NCI-H2029 (cell line): ENCODE measurements at regions not wholly inside any gene's neighbourhood (a gene's known extent, or its start where the extent isn't known, plus 50 kb on each side); places are given as distances from the start of the nearest gene placed in this dataset.
"Not testable (repeated sequence)": the region's sequence is repeated elsewhere in the genome, so short reads cannot be mapped to it uniquely, and the experiment has no call there.

Experiments used
- DNase-seq: peaks from one replicate; lab custom pipeline; 2025; lab: John Stamatoyannopoulos, UW

DNA sequence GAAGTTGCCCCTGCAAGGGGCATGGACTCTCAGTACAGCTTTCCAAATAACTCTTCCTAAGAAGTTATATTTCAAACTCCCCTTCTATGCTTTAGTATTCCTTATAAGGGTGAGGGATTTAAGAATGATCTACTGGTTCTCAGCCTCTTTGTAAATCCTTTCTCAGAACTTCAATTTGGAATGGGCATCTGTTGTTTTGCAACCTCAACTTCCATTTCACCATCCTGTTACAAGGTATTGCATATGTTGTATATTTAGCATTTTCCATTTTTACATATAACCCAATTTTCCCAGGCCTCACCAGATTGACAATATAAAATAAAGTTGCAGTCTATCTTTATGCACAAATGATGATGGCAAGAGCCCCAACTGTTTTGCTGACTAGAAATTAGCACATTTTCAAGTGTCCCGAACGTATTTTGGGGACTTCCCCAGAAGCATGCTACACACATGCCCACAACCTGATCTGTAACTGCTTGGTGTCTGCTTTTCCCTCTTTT, 154.9 kb upstream of the CARMIL1 start:
- no peak for DNase-seq

DNA sequence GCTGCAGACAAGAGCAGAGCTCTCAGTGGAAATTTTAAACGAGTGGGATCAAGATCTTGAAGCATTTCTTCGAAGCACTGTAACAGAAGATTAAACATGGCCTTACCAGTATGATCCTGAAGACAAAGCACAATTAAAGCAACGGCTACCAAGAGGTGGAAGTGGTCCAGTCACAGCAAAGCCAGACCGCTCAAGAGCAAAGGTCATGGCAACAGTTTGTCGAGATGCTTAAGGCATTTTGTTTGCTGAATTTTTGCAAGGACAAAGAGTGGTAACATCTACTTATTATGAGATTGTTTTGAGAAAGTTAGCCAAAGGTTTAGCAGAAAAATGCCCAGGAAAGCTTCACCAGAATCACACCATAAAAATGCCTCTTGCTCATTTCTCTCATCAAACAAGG, 153.4 kb upstream of the CARMIL1 start:
- DNase-seq: no peak

DNA sequence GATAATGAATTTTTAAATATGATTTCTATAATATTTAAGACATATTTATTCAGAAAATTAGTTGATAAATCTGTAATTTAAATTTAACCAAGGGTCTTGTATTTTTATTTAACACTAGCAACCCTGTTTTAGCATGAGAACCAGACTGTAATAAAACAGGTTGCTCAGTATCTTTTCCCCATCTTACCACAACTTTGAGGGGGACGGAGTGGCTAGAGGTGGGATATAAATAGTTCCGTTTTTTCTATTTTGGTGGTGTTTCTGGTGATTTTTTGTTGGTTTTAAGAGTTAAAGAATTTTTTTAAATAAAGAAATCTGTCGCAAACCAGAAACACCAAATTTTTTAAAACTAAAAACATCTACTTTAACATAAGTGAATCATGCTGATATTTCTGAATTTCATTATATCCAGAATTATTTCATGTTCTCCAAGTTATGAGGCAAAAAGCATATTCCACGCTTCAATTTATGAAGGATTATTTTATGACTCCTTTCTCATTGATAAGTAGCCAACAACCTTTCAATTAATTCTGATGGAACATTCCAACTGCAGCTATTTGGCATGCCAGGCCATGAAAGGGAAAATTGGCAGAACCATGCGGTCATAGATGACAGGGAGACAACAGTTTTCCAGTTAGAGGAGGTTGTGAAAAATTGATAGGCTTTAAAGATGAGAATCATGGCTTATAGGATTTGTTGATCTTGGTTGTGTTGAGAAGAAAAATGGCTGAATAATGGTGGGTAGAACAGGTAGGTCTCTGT, 151.9 kb upstream of the CARMIL1 start:
- DNase-seq: no peak

GRCh38 chr6:25130518-25130917, 148.7 kb upstream of the CARMIL1 start:
- no peak for DNase-seq

GRCh38 chr6:25132934-25133333, 146.2 kb upstream of the CARMIL1 start:
- no peak for DNase-seq

GRCh38 chr6:25133568-25133967, 145.6 kb upstream of the CARMIL1 start:
- DNase-seq: no peak

- DNase-seq: peak; percentile 46
Observed at GRCh38 chr6:25136854-25137253, 142.3 kb upstream of the CARMIL1 start.

GRCh38 chr6:25137480-25137879, 141.7 kb upstream of the CARMIL1 start:
- no peak for DNase-seq

- no peak for DNase-seq
Observed at GRCh38 chr6:25137916-25138232, 141.3 kb upstream of the CARMIL1 start.

DNA sequence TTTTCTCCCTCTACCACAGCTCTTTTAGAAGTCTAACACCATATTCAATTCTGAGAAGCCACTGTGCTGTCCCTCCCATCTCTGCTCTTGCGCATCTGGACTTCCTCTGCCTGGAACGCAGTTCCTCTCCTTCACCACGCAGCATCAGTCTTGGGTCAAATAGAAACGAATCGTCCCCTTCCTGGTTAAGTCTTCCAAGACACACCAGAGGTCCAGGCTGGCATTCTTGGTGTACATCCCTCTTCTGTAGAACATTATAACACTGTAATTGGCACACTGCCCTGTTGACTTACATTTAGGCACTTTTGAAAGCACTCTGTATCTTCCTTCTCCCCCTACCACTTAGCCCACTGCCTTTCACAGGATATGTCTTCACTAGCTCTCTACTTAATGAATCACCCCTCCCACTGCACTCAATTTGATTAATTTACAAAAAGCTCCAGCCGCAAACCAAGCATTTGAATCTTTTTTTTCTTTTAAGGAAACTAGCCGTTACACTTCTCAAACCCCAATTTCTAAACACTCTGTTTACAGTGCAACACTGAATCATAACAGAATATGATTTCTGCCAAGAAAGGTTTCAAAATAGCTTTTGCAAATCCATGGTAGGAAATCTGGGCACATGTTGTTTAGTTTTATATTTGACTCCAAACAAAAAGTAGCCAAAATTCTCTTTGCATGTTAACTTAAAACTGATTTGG, 140.8 kb upstream of the CARMIL1 start:
- peak; percentile 52 for DNase-seq

DNA sequence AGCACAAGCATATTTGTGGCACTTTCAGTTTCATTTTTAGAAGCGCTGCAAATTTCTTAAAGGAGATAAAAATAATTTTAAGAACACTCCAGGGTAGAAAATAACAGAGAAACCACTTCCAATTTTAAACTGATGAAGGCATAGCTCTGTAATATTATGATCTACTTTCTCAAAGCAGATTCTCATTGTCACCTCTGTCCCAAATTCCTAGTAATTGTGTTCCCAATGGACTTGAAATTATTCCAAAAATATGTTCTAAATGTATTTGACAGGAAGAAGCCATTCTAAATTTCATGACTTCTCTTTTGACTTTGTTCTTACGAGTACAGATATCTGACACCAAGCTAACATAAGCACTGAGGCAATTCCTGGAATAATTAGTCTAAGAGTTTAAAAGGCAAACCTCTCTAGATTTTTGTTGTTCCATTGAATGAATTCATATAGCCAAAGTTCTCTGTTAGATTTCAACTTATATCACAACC, 140.2 kb upstream of the CARMIL1 start:
- no peak for DNase-seq

DNA sequence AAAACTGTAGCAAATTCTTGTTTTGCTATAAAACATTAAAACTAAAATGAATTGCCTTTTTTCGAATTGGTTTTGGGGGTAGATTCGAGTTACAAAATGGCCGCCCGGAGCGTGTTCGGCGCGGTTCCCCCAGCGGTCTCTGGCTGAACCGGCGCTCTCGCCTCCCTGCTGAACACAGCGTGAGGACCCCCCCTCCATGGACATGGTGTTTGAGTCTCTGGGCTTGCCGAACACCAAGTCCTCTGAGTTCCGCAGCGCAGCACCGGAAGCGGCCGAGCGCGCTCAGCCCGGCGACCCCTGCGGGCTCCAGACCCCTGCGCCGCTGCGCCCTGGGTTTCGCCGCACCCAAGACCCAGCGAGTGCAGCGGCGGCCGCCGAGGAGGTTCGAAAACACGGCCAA, 139.6 kb upstream of the CARMIL1 start:
- DNase-seq: not testable (repeated sequence)

DNA sequence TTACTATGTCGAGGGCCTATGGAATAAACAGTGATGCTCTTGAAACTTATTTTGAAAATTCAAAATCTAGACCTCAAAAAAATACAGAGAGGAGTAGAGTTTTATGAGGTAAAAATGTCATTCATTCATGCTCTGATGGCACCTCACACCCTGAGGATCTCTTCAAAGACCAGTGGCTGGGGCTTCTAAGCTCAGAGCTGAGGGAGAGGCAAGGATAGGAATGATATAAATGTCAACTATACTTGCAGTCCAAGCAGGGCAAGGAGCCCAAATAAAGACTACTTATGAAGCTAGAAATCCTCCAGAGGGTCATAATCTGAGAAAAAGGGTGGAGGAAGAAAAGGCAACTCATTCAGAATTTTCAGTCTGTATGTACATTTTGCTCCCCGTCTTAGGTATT, 136.7 kb upstream of the CARMIL1 start:
- DNase-seq: no peak

DNA sequence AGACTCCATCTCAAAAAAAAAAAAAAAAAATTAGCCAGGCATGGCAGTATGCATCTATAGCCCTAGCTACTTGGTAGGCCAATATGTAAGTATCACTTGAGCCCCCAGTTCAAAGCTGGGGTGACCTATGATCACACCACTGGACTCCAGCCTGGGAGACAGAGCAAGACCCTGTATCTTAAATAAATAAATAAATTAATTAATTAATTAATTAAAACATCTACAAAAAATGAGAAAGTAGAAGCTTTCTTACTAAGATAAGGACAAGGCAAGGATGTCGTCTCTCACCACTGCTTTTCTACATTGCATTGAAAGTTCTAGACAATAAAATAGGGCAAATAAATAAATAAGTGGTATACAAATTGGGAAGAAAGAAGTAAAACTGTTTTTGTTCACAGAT, 134.3 kb upstream of the CARMIL1 start:
- DNase-seq: no peak

DNA sequence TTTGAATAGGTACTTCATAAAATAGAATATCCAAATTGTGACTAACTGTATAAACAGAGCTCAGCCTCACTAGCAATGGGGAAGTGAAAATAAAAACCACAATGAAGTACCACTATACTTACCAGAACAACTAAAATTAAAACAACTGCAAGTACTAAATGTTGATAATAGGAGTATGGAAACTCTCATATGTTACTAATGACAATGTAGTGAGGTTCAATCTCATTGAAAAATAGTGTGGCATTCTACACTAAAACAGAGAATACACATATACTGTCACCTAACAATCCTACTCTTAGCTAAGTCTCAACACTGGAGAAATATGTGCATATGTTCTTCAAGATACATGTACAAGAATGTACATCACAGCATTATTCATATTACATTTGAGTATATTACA, 132.0 kb upstream of the CARMIL1 start:
- DNase-seq: no peak

DNA sequence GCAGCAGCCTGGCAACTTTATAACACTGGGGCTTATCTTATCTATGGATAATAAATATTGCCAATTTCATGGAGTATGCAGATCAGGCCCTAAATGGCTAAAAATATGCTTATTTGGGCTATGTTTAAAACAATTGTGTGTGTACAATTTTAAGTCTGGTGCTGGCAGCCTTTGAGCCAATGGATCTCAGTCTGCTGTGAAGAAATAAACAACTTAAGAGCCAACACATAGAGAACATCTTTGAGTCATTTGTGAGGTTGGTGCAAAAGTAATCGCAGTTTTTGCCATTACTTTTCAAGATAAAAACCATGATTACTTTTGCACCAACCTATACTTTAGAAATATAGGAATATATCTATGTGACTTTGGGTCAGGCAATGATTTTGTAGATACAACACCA, 129.1 kb upstream of the CARMIL1 start:
- no peak for DNase-seq

GRCh38 chr6:25150863-25151262, 128.3 kb upstream of the CARMIL1 start:
- DNase-seq: no peak

GRCh38 chr6:25153079-25153478, 126.1 kb upstream of the CARMIL1 start:
- DNase-seq: no peak

- no peak for DNase-seq
Observed at GRCh38 chr6:25154034-25154596, 125.1 kb upstream of the CARMIL1 start.

DNA sequence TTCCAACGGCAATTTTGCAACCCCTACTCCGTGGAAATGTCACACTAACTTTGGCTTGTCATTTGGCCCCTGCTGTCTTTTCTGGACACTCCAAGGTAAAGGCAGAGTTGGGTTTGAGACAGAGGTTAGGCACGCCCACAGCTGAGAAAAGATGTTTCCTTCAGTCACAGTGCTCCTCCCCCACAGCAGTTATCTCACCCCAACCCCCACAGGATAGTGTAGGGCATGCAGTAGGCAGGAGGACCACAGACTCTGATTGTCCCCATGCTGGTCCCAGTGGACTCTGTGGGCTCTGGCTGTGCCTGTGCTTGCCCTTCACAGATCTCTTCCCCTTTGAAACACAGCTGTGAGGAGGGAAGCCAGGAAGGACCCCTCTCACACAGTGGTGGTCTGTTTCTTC, 124.0 kb upstream of the CARMIL1 start:
- DNase-seq: no peak

GRCh38 chr6:25156123-25156522, 123.1 kb upstream of the CARMIL1 start:
- no peak for DNase-seq

DNA sequence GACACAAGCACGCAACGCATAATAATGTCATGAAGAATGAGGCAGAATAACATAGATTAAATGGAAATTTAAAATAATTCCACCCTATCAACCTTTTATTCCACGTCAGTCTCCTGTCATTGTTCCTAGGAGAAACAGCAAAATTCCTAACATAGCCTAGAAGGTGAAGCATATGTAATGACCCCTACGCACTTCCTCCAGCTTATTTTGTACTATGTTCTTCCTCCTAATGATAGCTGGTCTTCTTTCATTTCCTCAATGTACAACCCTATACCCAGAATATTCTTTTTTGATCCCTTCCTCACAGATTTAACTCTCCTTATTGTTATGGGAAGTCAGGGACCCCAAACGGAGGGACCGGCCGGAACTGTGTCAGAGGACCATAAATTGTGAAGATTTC, 122.0 kb upstream of the CARMIL1 start:
- DNase-seq: no peak

DNA sequence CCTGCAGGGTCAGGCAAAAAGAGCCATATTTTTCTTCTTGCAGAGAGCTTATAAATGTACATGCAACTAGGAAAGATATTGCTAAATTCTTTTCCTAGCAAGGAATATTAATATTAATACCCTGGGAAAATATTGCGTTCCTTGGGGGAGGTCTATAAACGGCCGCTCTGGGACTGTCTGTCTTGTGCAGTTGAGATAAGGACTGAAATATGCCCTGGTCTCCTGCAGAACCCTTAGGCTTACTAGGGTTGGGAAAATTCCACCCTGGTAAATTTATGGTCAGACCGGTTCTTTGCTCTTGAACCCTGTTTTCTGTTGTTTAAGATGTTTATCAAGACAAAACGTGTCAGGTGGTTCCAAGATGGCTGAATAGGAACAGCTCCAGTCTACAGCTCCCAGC, 121.3 kb upstream of the CARMIL1 start:
- no peak for DNase-seq
